WTC11 (cell line): ENCODE measurements at regions not wholly inside any gene's neighbourhood (a gene's known extent, or its start where the extent isn't known, plus 50 kb on each side); places are given as distances from the start of the nearest gene placed in this dataset.

Experiments used
- ATAC-seq: fragments of 200-7000 bp; cut with Tn5 transposase; 2 replicates; pipeline ENCODE4 v1.10.0; 2021; ENCODE audit warnings: mild to moderate bottlenecking, moderate library complexity
- CTCF ChIA-PET: fragments of 300-600 bp; sonication (Branson Sonifier 250); formaldehyde crosslinking; loops from one replicate; lab custom pipeline; 2021; ENCODE audit warnings: antibody characterized with exemption; lab: Charles Lee
- POLR2A ChIA-PET: fragments of 350-600 bp; sonication (Branson Sonifier 250); formaldehyde crosslinking; loops from one replicate; lab custom pipeline; 2021; ENCODE audit warnings: antibody characterized with exemption; lab: Charles Lee
- DNase-seq: peaks from one replicate; pipeline ENCODE4 v3.0.0; 2021; ENCODE audit warnings: low spot score
- H3K27ac Mint-ChIP-seq: 2 replicates; pipeline ENCODE4 v1.8.0; 2021; ENCODE audit warnings: mixed read lengths
- H3K27me3 Mint-ChIP-seq: 2 replicates; pipeline ENCODE4 v1.8.0; 2021; ENCODE audit warnings: low read depth, mild to moderate bottlenecking, moderate library complexity, mixed read lengths
- H3K36me3 Mint-ChIP-seq: 2 replicates; pipeline ENCODE4 v1.8.0; 2021; ENCODE audit warnings: mixed read lengths
- H3K4me1 Mint-ChIP-seq: 2 replicates; pipeline ENCODE4 v1.8.0; 2022; ENCODE audit warnings: mixed read lengths
- H3K4me3 Mint-ChIP-seq: 2 replicates; pipeline ENCODE4 v1.8.0; 2021; ENCODE audit warnings: mild to moderate bottlenecking, moderate library complexity, mixed read lengths
- H3K9me3 Mint-ChIP-seq: 2 replicates; pipeline ENCODE4 v1.8.0; 2021; ENCODE audit warnings: mixed read lengths
- CDX4 ChIP-seq: fragments of 250-450 bp; sonication (Bioruptor Pico); IDR thresholded peaks from 2 replicates; pipeline ENCODE4 v1.9.0; 2021; ENCODE audit warnings: moderate library complexity, mild to moderate bottlenecking, inconsistent platforms, borderline replicate concordance
- CREM ChIP-seq: sonication (generic); formaldehyde crosslinking; IDR thresholded peaks from 2 replicates; pipeline ENCODE4 v1.8.1; 2022; ENCODE audit warnings: mild to moderate bottlenecking, missing genetic modification reagents, moderate library complexity
- E2F4 ChIP-seq: sonication (generic); formaldehyde crosslinking; IDR thresholded peaks from 2 replicates; pipeline ENCODE4 v1.8.1; 2022; ENCODE audit warnings: low read depth, mild to moderate bottlenecking, moderate library complexity, missing genetic modification reagents, borderline replicate concordance
- FOXK1 ChIP-seq: sonication (generic); formaldehyde crosslinking; IDR thresholded peaks from 2 replicates; pipeline ENCODE4 v1.8.0; 2022; ENCODE audit warnings: mild to moderate bottlenecking, moderate library complexity, missing genetic modification reagents
- GABPB1 ChIP-seq: sonication (generic); formaldehyde crosslinking; IDR thresholded peaks from 2 replicates; pipeline ENCODE4 v1.8.1; 2023; ENCODE audit warnings: mild to moderate bottlenecking, missing genetic modification reagents
- JAZF1 ChIP-seq: fragments of 250-450 bp; sonication (Bioruptor Pico); IDR thresholded peaks from 2 replicates; pipeline ENCODE4 v1.9.0; 2021; ENCODE audit warnings: moderate library complexity, mild to moderate bottlenecking, inconsistent platforms
- MAX ChIP-seq: sonication (generic); formaldehyde crosslinking; IDR thresholded peaks from 2 replicates; pipeline ENCODE4 v1.8.0; 2022; ENCODE audit warnings: mild to moderate bottlenecking, missing genetic modification reagents
- NFATC4 ChIP-seq: fragments of 250-450 bp; sonication (Bioruptor Pico); IDR thresholded peaks from 2 replicates; pipeline ENCODE4 v1.9.0; 2021; ENCODE audit warnings: mild to moderate bottlenecking
- RELA ChIP-seq: sonication (generic); formaldehyde crosslinking; IDR thresholded peaks from 2 replicates; pipeline ENCODE4 v1.8.1; 2022; ENCODE audit warnings: missing genetic modification reagents, mild to moderate bottlenecking, borderline replicate concordance
- SOX15 ChIP-seq: fragments of 250-450 bp; sonication (Bioruptor Pico); IDR thresholded peaks from 2 replicates; pipeline ENCODE4 v1.9.0; 2021; ENCODE audit warnings: mild to moderate bottlenecking
- USF2 ChIP-seq: sonication (generic); formaldehyde crosslinking; IDR thresholded peaks from 2 replicates; pipeline ENCODE4 v1.8.1; 2023; ENCODE audit warnings: mild to moderate bottlenecking, missing genetic modification reagents, moderate library complexity
- ZBTB43 ChIP-seq: sonication (generic); formaldehyde crosslinking; IDR thresholded peaks from 2 replicates; pipeline ENCODE4 v1.8.1; 2023; ENCODE audit warnings: mild to moderate bottlenecking, missing genetic modification reagents
- ZMAT4 ChIP-seq: fragments of 250-450 bp; sonication (Bioruptor Pico); IDR thresholded peaks from 2 replicates; pipeline ENCODE4 v1.9.0; 2021; ENCODE audit warnings: mild to moderate bottlenecking
- ZNF121 ChIP-seq: sonication (generic); formaldehyde crosslinking; IDR thresholded peaks from 2 replicates; pipeline ENCODE4 v1.8.0; 2023; ENCODE audit warnings: missing genetic modification reagents
- ZNF138 ChIP-seq: sonication (generic); formaldehyde crosslinking; conservative IDR thresholded peaks from 2 replicates; pipeline ENCODE4 v1.8.1; 2022; ENCODE audit warnings: mild to moderate bottlenecking, moderate library complexity, missing genetic modification reagents
- ZNF532 ChIP-seq: fragments of 250-450 bp; sonication (Bioruptor Pico); IDR thresholded peaks from 2 replicates; pipeline ENCODE4 v1.9.0; 2021; ENCODE audit warnings: mild to moderate bottlenecking, borderline replicate concordance

- TF ChIP-seq ZNF532 (no peak), SOX15 (no peak), NFATC4 (no peak), USF2 (CRISPR knock-in tag) (no peak), RELA (CRISPR knock-in tag) (no peak)
- H3K27ac Mint-ChIP-seq, result peak overlapping the region; percentile 15; the same call in 1 of the 2 replicates
- peaks cover 3% of the 10 kb centered on the region; the same call in 1 of the 2 replicates for H3K36me3 Mint-ChIP-seq
- CTCF ChIA-PET, result interaction anchor here (2.0 to 3.9 kb wide), 4 partner anchors 11 to 101 kb away, joined by 14 to 51 read pairs (median 28); no protein-coding TSS in a partner anchor
- no peak overlapping the region for H3K4me3 Mint-ChIP-seq
- peaks cover 10% of the 10 kb centered on the region for H3K4me1 Mint-ChIP-seq
- POLR2A ChIA-PET, result no interaction called here
- DNase-seq (no peak), ATAC-seq (no peak)
- H3K27me3 Mint-ChIP-seq, result no peaks in the 10 kb centered on the region; the same call in 1 of the 2 replicates
- peaks cover 5% of the 10 kb centered on the region for H3K9me3 Mint-ChIP-seq
Measured at GRCh38 chr21:25384782-25385181, 222.5 kb downstream of the MRPL39 start.

- H3K27me3 Mint-ChIP-seq, result no peaks in the 10 kb centered on the region; the same call in 1 of the 2 replicates
- H3K9me3 Mint-ChIP-seq, result peaks cover 7% of the 10 kb centered on the region
- no peak for DNase-seq
- no peak for ATAC-seq
- ChIA-PET POLR2A (interaction anchor here (0.6 kb wide), 1 partner anchor 54 kb away, joined by 3 read pairs; no protein-coding TSS in a partner anchor), CTCF (interaction anchor here (1.0 to 3.9 kb wide), 3 partner anchors 23 to 100 kb away, joined by 3 to 42 read pairs (median 8); no protein-coding TSS in a partner anchor)
- no peak for TF ChIP-seq ZMAT4 (CRISPR knock-in tag)
- no peak for TF ChIP-seq GABPB1
- no peak for TF ChIP-seq ZNF532
- no peak overlapping the region for H3K4me3 Mint-ChIP-seq
- peaks cover 2% of the 10 kb centered on the region for H3K36me3 Mint-ChIP-seq
- H3K27ac Mint-ChIP-seq, result no peak overlapping the region
- H3K4me1 Mint-ChIP-seq, result peaks cover 10% of the 10 kb centered on the region
Measured at GRCh38 chr21:25383545-25383944, 223.7 kb downstream of the MRPL39 start.

GRCh38 chr21:25381936-25382452 lies 225.3 kb downstream of the MRPL39 start:
- CTCF ChIA-PET, result interaction anchor here (1.9 kb wide), 1 partner anchor 98 kb away, joined by 8 read pairs; no protein-coding TSS in a partner anchor
- ATAC-seq, result no peak
- no peaks in the 10 kb centered on the region; the same call in 1 of the 2 replicates for H3K27me3 Mint-ChIP-seq
- H3K4me1 Mint-ChIP-seq, result peaks cover 5% of the 10 kb centered on the region
- POLR2A ChIA-PET, result interaction anchor here (0.6 kb wide), 1 partner anchor 360 kb away, joined by 3 read pairs; no protein-coding TSS in a partner anchor
- DNase-seq, result no peak
- H3K4me3 Mint-ChIP-seq, result no peak overlapping the region
- H3K36me3 Mint-ChIP-seq, result peaks cover 12% of the 10 kb centered on the region
- no peak overlapping the region for H3K27ac Mint-ChIP-seq
- H3K9me3 Mint-ChIP-seq, result peaks cover 22% of the 10 kb centered on the region
- TF ChIP-seq SOX15 (no peak), FOXK1 (CRISPR knock-in tag) (no peak), NFATC4 (no peak), ZNF138 (CRISPR knock-in tag) (no peak), ZBTB43 (CRISPR knock-in tag) (no peak), JAZF1 (CRISPR knock-in tag) (no peak), MAX (CRISPR knock-in tag) (no peak), CREM (CRISPR knock-in tag) (no peak), E2F4 (no peak), CDX4 (CRISPR knock-in tag) (no peak), ZNF121 (no peak)
